K562 (cell line): ENCODE measurements at regions not wholly inside any gene's neighbourhood (a gene's known extent, or its start where the extent isn't known, plus 50 kb on each side); places are given as distances from the start of the nearest gene placed in this dataset.

ENCODE experiments used
- ATAC-seq: fragments of 200-7000 bp; cut with Tn5 transposase; 3 replicates; pipeline ENCODE4 v1.9.1; 2020; ENCODE audit warnings: moderate library complexity
- BruUV-seq: library from RNA; stranded (reverse); fragments of 400-500 nt; replicated peaks from 2 replicates; lab custom pipeline; 2021; lab: Mats Ljungman, UMichigan
- CTCF ChIA-PET: fragments of 300-600 bp; formaldehyde crosslinking; extraction: SDS; loops from one replicate; lab custom pipeline; 2021; ENCODE audit warnings: low intra/inter-chr PET ratio; lab: Yijun Ruan, JAX
- POLR2A ChIA-PET: fragments of 300-600, 350-650 bp; sonication (Branson Sonifier 250); formaldehyde crosslinking; extraction: SDS; loops from one replicate; lab custom pipeline; 2021; ENCODE audit warnings: antibody characterized with exemption, inconsistent platforms; lab: Yijun Ruan, JAX
- DNase-seq, 4 experiments: peaks; one replicate each; pipeline versions ENCODE4 v3.0.0 to v3.0.0-alpha.2; 2011 to 2018; ENCODE audit warnings: low spot score in 3 of 4, mixed read lengths in 3 of 4; ENCODE audit errors: extremely low read depth in 1 of 4
- FAIRE-seq: peaks from 2 replicates; lab custom pipeline; 2011; peaks lifted over from hg19 to GRCh38; lab: Jason Lieb, UNC
- H2AFZ ChIP-seq: 2 replicates; pipeline ENCODE4 v1.6.0; 2011; ENCODE audit warnings: low read depth, low read length, control low read depth, inconsistent platforms
- H3K27ac ChIP-seq: fragments of 200-600 bp; 3 replicates; pipeline ENCODE4 v1.8.0; 2011; ENCODE audit warnings: low read depth, mild to moderate bottlenecking, control low read depth, inconsistent platforms, low read length, moderate library complexity, mixed read lengths; ENCODE audit errors: extremely low read depth
- H3K27me3 ChIP-seq, 2 experiments: fragments of 300-600 bp in 1 of 2; 2 replicates in 1 of 2; 3 replicates in 1 of 2; pipeline versions ENCODE4 v1.6.0 to v1.8.0; 2011; ENCODE audit warnings: inconsistent platforms in 2 of 2, low read length in 2 of 2, mild to moderate bottlenecking in 1 of 2, mixed read lengths in 1 of 2, moderate library complexity in 1 of 2; ENCODE audit not compliant: control insufficient read depth in 2 of 2, insufficient read depth in 2 of 2
- H3K36me3 ChIP-seq: fragments of 300-600 bp; 3 replicates; pipeline ENCODE4 v1.8.0; 2011; ENCODE audit warnings: mild to moderate bottlenecking, low read length, inconsistent platforms; ENCODE audit not compliant: control insufficient read depth, insufficient read depth
- H3K4me1 ChIP-seq, 2 experiments: fragments of 200-600 bp in 1 of 2; replicated peaks in 1 of 2; 2 replicates in 1 of 2; 3 replicates in 1 of 2; pipeline versions ENCODE4 v1.5.1 to v1.8.0; 2011; ENCODE audit warnings: inconsistent platforms in 2 of 2, low read length in 2 of 2, mild to moderate bottlenecking in 1 of 2, mixed read lengths in 1 of 2, moderate library complexity in 1 of 2; ENCODE audit not compliant: control insufficient read depth in 2 of 2, insufficient read depth in 2 of 2
- H3K4me2 ChIP-seq: 2 replicates; pipeline ENCODE4 v1.6.1; 2011; ENCODE audit warnings: low read length, control low read depth, inconsistent platforms, mixed read lengths; ENCODE audit not compliant: insufficient read depth
- H3K4me3 ChIP-seq: fragments of 200-600 bp; sonication (generic), shearing (Covaris generic); 2 replicates; pipeline ENCODE4 v1.5.1; 2016; ENCODE audit warnings: control low read depth, inconsistent platforms
- H3K79me2 ChIP-seq: fragments of 200-600 bp; 3 replicates; pipeline ENCODE4 v1.8.0; 2011; ENCODE audit warnings: low read length, inconsistent platforms; ENCODE audit not compliant: control insufficient read depth, insufficient read depth
- H3K9ac ChIP-seq, 2 experiments: 2 replicates each; pipeline versions ENCODE4 v1.6.0 to v1.6.1; 2011; ENCODE audit warnings: low read depth in 2 of 2, low read length in 2 of 2, control low read depth in 1 of 2, inconsistent platforms in 1 of 2, mild to moderate bottlenecking in 1 of 2, mixed read lengths in 1 of 2; ENCODE audit not compliant: insufficient read depth in 1 of 2
- H3K9me1 ChIP-seq: one replicate; pipeline ENCODE4 v1.6.0; 2011; ENCODE audit warnings: inconsistent platforms, mild to moderate bottlenecking, low read length, moderate library complexity; ENCODE audit not compliant: control insufficient read depth, insufficient read depth
- H3K9me3 ChIP-seq: replicated peaks from 2 replicates; pipeline ENCODE4 v1.5.1; 2011; ENCODE audit warnings: low read depth, low read length, inconsistent platforms; ENCODE audit not compliant: control insufficient read depth, insufficient read depth
- H4K20me1 ChIP-seq: replicated peaks from 2 replicates; pipeline ENCODE4 v1.6.1; 2011; ENCODE audit warnings: low read length, inconsistent platforms, mixed read lengths; ENCODE audit not compliant: control insufficient read depth, insufficient read depth
- BCLAF1 ChIP-seq, 2 experiments: fragments of 450-650 bp in 1 of 2; IDR thresholded peaks; 2 replicates each; pipeline ENCODE4 v1.6.1; 2011 to 2017; ENCODE audit warnings: low read depth in 2 of 2, antibody characterized with exemption in 1 of 2, borderline replicate concordance in 1 of 2, low read length in 1 of 2, mild to moderate bottlenecking in 1 of 2, mixed read lengths in 1 of 2; ENCODE audit not compliant: control insufficient read depth in 1 of 2
- CHD1 ChIP-seq: fragments of 200-600 bp; sonication (generic); IDR thresholded peaks from one replicate; pipeline ENCODE4 v1.6.1; 2012; ENCODE audit warnings: mild to moderate bottlenecking, moderate library complexity, low read length, inconsistent platforms
- CHD2 ChIP-seq: IDR thresholded peaks from 2 replicates; pipeline ENCODE4 v1.6.1; 2011; ENCODE audit warnings: low read depth, low read length
- HNRNPLL ChIP-seq: fragments of 200-400 bp; formaldehyde crosslinking; IDR thresholded peaks from 2 replicates; pipeline ENCODE4 v1.6.1; 2017; ENCODE audit warnings: low read length, low read depth, mild to moderate bottlenecking; ENCODE audit not compliant: poor library complexity, severe bottlenecking
- MEF2A ChIP-seq: IDR thresholded peaks from 2 replicates; pipeline ENCODE4 v1.6.1; 2011; ENCODE audit warnings: low read depth, mild to moderate bottlenecking, low read length, moderate library complexity; ENCODE audit not compliant: control insufficient read depth
- NKRF ChIP-seq: fragments of 450-650 bp; IDR thresholded peaks from 2 replicates; pipeline ENCODE4 v1.6.1; 2016; ENCODE audit warnings: borderline replicate concordance
- POLR2A ChIP-seq: fragments of 450-650 bp; conservative IDR thresholded peaks from 2 replicates; pipeline ENCODE4 v1.6.1; 2016
- RAD51 ChIP-seq: fragments of 450-650 bp; IDR thresholded peaks from 2 replicates; pipeline ENCODE4 v1.7.1; 2016; ENCODE audit warnings: low read depth, mild to moderate bottlenecking, borderline replicate concordance
- THAP7 ChIP-seq: fragments of 250-450 bp; sonication (Bioruptor Pico); IDR thresholded peaks from 2 replicates; pipeline ENCODE4 v1.5.0; 2021
- U2AF1 ChIP-seq: fragments of 200-400 bp; formaldehyde crosslinking; optimal IDR thresholded peaks from 2 replicates; pipeline ENCODE3; 2017; ENCODE audit warnings: mild to moderate bottlenecking, low read depth, low read length, moderate library complexity
- UBTF ChIP-seq, 2 experiments: IDR thresholded peaks; 2 replicates each; pipeline ENCODE4 v1.6.1; 2012; ENCODE audit warnings: improper control_type of control experiment in 2 of 2, low read depth in 2 of 2, low read length in 2 of 2, borderline replicate concordance in 1 of 2
- ZFP36 ChIP-seq: fragments of 150-350 bp; IDR thresholded peaks from 2 replicates; pipeline ENCODE4 v1.6.1; 2018; ENCODE audit warnings: low read length, low read depth; ENCODE audit not compliant: partially characterized antibody
- ZNF121 ChIP-seq: sonication (generic); formaldehyde crosslinking; conservative IDR thresholded peaks from 2 replicates; pipeline ENCODE4 v1.8.0; 2022; ENCODE audit warnings: missing genetic modification reagents
- ZNF79 ChIP-seq: fragments of 250-450 bp; sonication (Bioruptor Pico); IDR thresholded peaks from 2 replicates; pipeline ENCODE4 v1.4.0; 2020; ENCODE audit warnings: low read depth, mild to moderate bottlenecking, moderate library complexity
- WGBS: fragments of 100-300 bp; shearing (Covaris generic); methylation state at CpG from one replicate; pipeline ENCODE4 v1.1.6; 2016; ENCODE audit warnings: low coverage, mixed read lengths; ENCODE audit not compliant: insufficient coverage; ENCODE audit errors: missing lambda C conversion rate; 5-methylcytosine and 5-hydroxymethylcytosine counted together
- in situ Hi-C: fragments of 300-500 bp; cut with MboI; formaldehyde crosslinking; loops from 4 replicates; pipeline ENCODE4 v1.15.0; 2018; ENCODE audit warnings: inconsistent platforms, mixed read lengths
- intact Hi-C: fragments of 100-400 bp; cut with micrococcal nuclease; formaldehyde crosslinking; loops from 2 replicates; pipeline ENCODE4 v1.14.2; 2022

GRCh38 chr6:22062807-22063408 is 233.9 kb downstream of the PRL start:
- ChIA-PET CTCF (no interaction called here), POLR2A (interaction anchor here (1.3 kb wide), 1 partner anchor 15 kb away, joined by 3 read pairs; no protein-coding TSS in a partner anchor)
- no peaks in the 10 kb centered on the region for H3K9me1 ChIP-seq
- in situ Hi-C loops (no loop called here), intact Hi-C loops (no loop called here)
- no peaks in the 10 kb centered on the region for H3K27me3 ChIP-seq
- H4K20me1 ChIP-seq = no peaks in the 10 kb centered on the region
- peak overlapping the region in 1 of 2 experiments; percentile 3; a peak in 1 of 4 replicates for H3K9ac ChIP-seq
- H3K9me3 ChIP-seq = no peaks in the 10 kb centered on the region
- no peak overlapping the region for H3K27ac ChIP-seq
- WGBS = 62% methylated on average over 21 of the region's 21 CpGs
- no peaks in the 10 kb centered on the region for H3K36me3 ChIP-seq
- DNase-seq = no peak
- H3K4me2 ChIP-seq = no peak overlapping the region
- H2AFZ ChIP-seq = 0 out of 2 replicates have a peak overlapping the region, but pooled peaks have one; percentile 20
- no peaks in the 10 kb centered on the region for H3K79me2 ChIP-seq
- no peak for FAIRE-seq
- peaks cover 0 to 4% of the 10 kb centered on the region in 2 experiments; a peak in 1 of 5 replicates for H3K4me1 ChIP-seq
- ATAC-seq = peak; percentile 35; the same call in 2 of the 3 replicates
- BruUV-seq = no TSS peak
- no peak overlapping the region for H3K4me3 ChIP-seq
- no peak for TF ChIP-seq CHD1
- TF ChIP-seq HNRNPLL = no peak
- no peak for TF ChIP-seq ZNF121 (CRISPR knock-in tag)
- TF ChIP-seq MEF2A = no peak
- TF ChIP-seq CHD2 = no peak
- no peak for TF ChIP-seq THAP7 (CRISPR knock-in tag)
- no peak for TF ChIP-seq ZNF79 (CRISPR knock-in tag)
- TF ChIP-seq UBTF (IDR thresholded peaks at IDR 0.05; ENCODE audit: borderline replicate concordance in 1 of 2, low read depth in 2 of 2, low read length in 2 of 2) = no peak
- no peak for TF ChIP-seq POLR2A
- TF ChIP-seq U2AF1 = no peak
- TF ChIP-seq NKRF = no peak
- TF ChIP-seq BCLAF1 (IDR thresholded peaks at IDR 0.05; ENCODE audit: borderline replicate concordance in 1 of 2, control insufficient read depth in 1 of 2, low read depth in 2 of 2, low read length in 1 of 2) = no peak
- no peak for TF ChIP-seq RAD51
- no peak for TF ChIP-seq ZFP36
